ENCODE measurements at regions not wholly inside any gene's neighbourhood (a gene's known extent, or its start where the extent isn't known, plus 50 kb on each side); places are given as distances from the start of the nearest gene placed in this dataset.

- Histone ChIP-seq H3K27me3 (replicated peaks in 1 of 4; ENCODE audit: control insufficient read depth in 3 of 4, extremely low read depth in 1 of 4, insufficient read depth in 3 of 4, low read length in 3 of 4) (no peaks in the 10 kb centered on the region), H3K9me3 (ENCODE audit: insufficient read depth in 2 of 2, low read depth in 1 of 2, low read length in 1 of 2) (peaks cover 0 to 3% of the 10 kb centered on the region in 2 experiments; a peak in 1 of 4 replicates), H3K79me2 (ENCODE audit: control insufficient read depth in 1 of 2, insufficient read depth in 2 of 2, low read length in 2 of 2) (no peaks in the 10 kb centered on the region), H3K36me3 (ENCODE audit: control insufficient read depth in 2 of 4, insufficient read depth in 4 of 4, low read length in 3 of 4) (no peaks in the 10 kb centered on the region), H2AFZ (ENCODE audit: low read length) (peak overlapping the region; percentile 42; the same call in 1 of the 2 replicates), H3K9ac (replicated peaks in 1 of 4; ENCODE audit: extremely low read depth in 1 of 4, low read depth in 3 of 4, low read length in 3 of 4) (no peak overlapping the region), H3K23me2 (ENCODE audit: low read depth, low read length) (no peaks in the 10 kb centered on the region), H2BK15ac (ENCODE audit: low read length) (no peak overlapping the region), H3K23ac (ENCODE audit: insufficient read length) (no peak overlapping the region), H4K20me1 (replicated peaks in 1 of 2; ENCODE audit: control insufficient read depth in 1 of 2, insufficient read depth in 2 of 2, low read length in 2 of 2) (no peaks in the 10 kb centered on the region), H3K14ac (ENCODE audit: insufficient read length) (no peak overlapping the region), H3K18ac (ENCODE audit: extremely low read depth, low read length) (no peak overlapping the region), H4K8ac (ENCODE audit: extremely low read depth, insufficient read depth, low read length) (no peak overlapping the region), H2BK120ac (replicated peaks; ENCODE audit: low read depth, low read length) (no peak overlapping the region), H4K5ac (ENCODE audit: insufficient read length, low read depth, low read length) (no peak overlapping the region), H3K56ac (replicated peaks; ENCODE audit: insufficient read length, low read depth, low read length) (no peak overlapping the region), H3K4me1 (replicated peaks in 1 of 4; ENCODE audit: control insufficient read depth in 3 of 4, insufficient read depth in 4 of 4, low read length in 3 of 4) (peaks cover 0 to 5% (median 2%) of the 10 kb centered on the region in 4 experiments; a peak in 3 of 7 replicates), H2BK12ac (ENCODE audit: low read depth, low read length) (no peak overlapping the region), H3K79me1 (ENCODE audit: low read depth, low read length) (no peaks in the 10 kb centered on the region), H2BK20ac (ENCODE audit: low read length) (no peak overlapping the region), H3K4me2 (ENCODE audit: insufficient read depth in 1 of 2, low read depth in 2 of 2, low read length in 2 of 2) (no peak overlapping the region), H2BK5ac (ENCODE audit: low read depth, low read length) (no peak overlapping the region), H3K27ac (ENCODE audit: low read depth, low read length) (no peak overlapping the region), H3K4ac (replicated peaks; ENCODE audit: insufficient read length, low read depth, low read length) (no peak overlapping the region), H3K4me3 (ENCODE audit: extremely low read depth in 1 of 4, insufficient read depth in 2 of 4, low read depth in 3 of 4, low read length in 4 of 4) (no peak overlapping the region), H4K91ac (replicated peaks; ENCODE audit: insufficient read length, low read length) (no peak overlapping the region), H2AK5ac (ENCODE audit: low read depth, low read length) (no peak overlapping the region)
- FAIRE-seq (no peak), DNase-seq (ENCODE audit: low read depth in 1 of 2, low spot score in 2 of 2) (no peak)
- WGBS, 2 experiments (ENCODE audit: extremely low coverage in 1 of 2, insufficient coverage in 1 of 2, insufficient read length in 1 of 2, insufficient replicate concordance in 2 of 2, low coverage in 1 of 2, low lambda C conversion rate in 2 of 2, missing lambda C conversion rate in 1 of 2) = 69% methylated on average over 3 of the region's 3 CpGs; no CpG with 5 or more reads in 1 of the 2 experiments
- no peak for TF ChIP-seq CREB1 (IDR thresholded peaks at IDR 0.05)
- TF ChIP-seq, protein P1, sequence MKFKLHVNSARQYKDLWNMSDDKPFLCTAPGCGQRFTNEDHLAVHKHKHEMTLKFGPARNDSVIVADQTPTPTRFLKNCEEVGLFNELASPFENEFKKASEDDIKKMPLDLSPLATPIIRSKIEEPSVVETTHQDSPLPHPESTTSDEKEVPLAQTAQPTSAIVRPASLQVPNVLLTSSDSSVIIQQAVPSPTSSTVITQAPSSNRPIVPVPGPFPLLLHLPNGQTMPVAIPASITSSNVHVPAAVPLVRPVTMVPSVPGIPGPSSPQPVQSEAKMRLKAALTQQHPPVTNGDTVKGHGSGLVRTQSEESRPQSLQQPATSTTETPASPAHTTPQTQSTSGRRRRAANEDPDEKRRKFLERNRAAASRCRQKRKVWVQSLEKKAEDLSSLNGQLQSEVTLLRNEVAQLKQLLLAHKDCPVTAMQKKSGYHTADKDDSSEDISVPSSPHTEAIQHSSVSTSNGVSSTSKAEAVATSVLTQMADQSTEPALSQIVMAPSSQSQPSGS (IDR thresholded peaks at IDR 0.05; ENCODE audit: low read length) = no peak
- no peak for TF ChIP-seq SP2 (IDR thresholded peaks at IDR 0.05; ENCODE audit: low read length)
- TF ChIP-seq JUN (IDR thresholded peaks at IDR 0.05; ENCODE audit: low read depth, low read length) = no peak
- no peak for TF ChIP-seq PHF8 (conservative IDR thresholded peaks at IDR 0.05; ENCODE audit: low read depth, low read length)
- TF ChIP-seq RFX5 (IDR thresholded peaks at IDR 0.05; ENCODE audit: borderline replicate concordance, low read depth, low read length) = no peak
- no peak for TF ChIP-seq KDM4A (IDR thresholded peaks at IDR 0.05; ENCODE audit: low read depth, low read length, severe bottlenecking)
- no peak for TF ChIP-seq TCF12 (IDR thresholded peaks at IDR 0.05; ENCODE audit: low read depth, low read length)
- TF ChIP-seq KDM1A (IDR thresholded peaks at IDR 0.05; ENCODE audit: borderline replicate concordance, low read length) = no peak
- no peak for TF ChIP-seq POLR2A (IDR thresholded peaks at IDR 0.05; ENCODE audit: control extremely low read depth in 1 of 2, low read depth in 2 of 2, low read length in 2 of 2)
- no peak for TF ChIP-seq SIRT6 (IDR thresholded peaks at IDR 0.05; ENCODE audit: low read length)
- TF ChIP-seq CBX5 (IDR thresholded peaks at IDR 0.05; ENCODE audit: low read depth, low read length) = no peak
- no peak for TF ChIP-seq RXRA (IDR thresholded peaks at IDR 0.05; ENCODE audit: insufficient read depth, low read depth, low read length)
- CTCF ChIA-PET (ENCODE audit: partially characterized antibody) = interaction anchor here (1.3 kb wide), 1 partner anchor 52 kb away, joined by 5 read pairs; no protein-coding TSS in a partner anchor
- POLR2A ChIA-PET (ENCODE audit: partially characterized antibody) = no interaction called here
Measured at GRCh38 chr3:177571944-177572315, 374.6 kb upstream of the TBL1XR1 start.
